Mucosa of descending colon (tissue), 3 donors: ENCODE measurements at regions not wholly inside any gene's neighbourhood (a gene's known extent, or its start where the extent isn't known, plus 50 kb on each side); places are given as distances from the start of the nearest gene placed in this dataset.

Experiments used
- ATAC-seq: fragments of 200-7000 bp; cut with Tn5 transposase; one replicate; pipeline ENCODE4 v1.9.1; 2020; ENCODE audit warnings: mild to moderate bottlenecking, moderate library complexity
- DNase-seq, 3 donors: peaks; one replicate each; pipeline ENCODE4 v3.0.0-alpha.2; 2020
- H3K36me3 ChIP-seq: fragments of 200-600 bp; one replicate; pipeline ENCODE4 v1.8.0; 2021; ENCODE audit warnings: low read depth, mild to moderate bottlenecking
- H3K4me1 ChIP-seq: fragments of 200-600 bp; one replicate; pipeline ENCODE4 v1.8.0; 2021; ENCODE audit warnings: low read depth, mild to moderate bottlenecking
- H3K4me3 ChIP-seq: fragments of 200-600 bp; one replicate; pipeline ENCODE4 v1.8.0; 2021; ENCODE audit warnings: mild to moderate bottlenecking
- H3K9me3 ChIP-seq: fragments of 200-600 bp; one replicate; pipeline ENCODE4 v1.8.0; 2021; ENCODE audit warnings: mild to moderate bottlenecking
- CTCF ChIP-seq: fragments of 200-600 bp; IDR thresholded peaks from one replicate; pipeline ENCODE4 v1.8.0; 2022; ENCODE audit warnings: antibody characterized with exemption, mild to moderate bottlenecking
- intact Hi-C, 2 donors: fragments of 100-400 bp; cut with DNase I in 1 of 2; cut with micrococcal nuclease in 1 of 2; formaldehyde crosslinking; loops; one replicate each; pipeline versions ENCODE4 v1.11.0 to v1.11.1; 2022; cut with DNase I, micrococcal nuclease
- donor health status: DM: no; HTN: no; CAD: no; lungs with moderate emphysema.
- donor health status: DM: no; HTN: no; CAD: no.
- donor health status: DM: no; HTN: yes; CAD: no.

GRCh38 chr2:204203704-204204103 is 267.1 kb downstream of the ICOS start:
- Histone ChIP-seq H3K36me3 (no peaks in the 10 kb centered on the region), H3K4me1 (no peaks in the 10 kb centered on the region), H3K9me3 (no peaks in the 10 kb centered on the region), H3K4me3 (no peak overlapping the region)
- peak; percentile 51 to 68 (median 51) for DNase-seq
- intact Hi-C loops = no loop called here
- ATAC-seq = peak; percentile 97
- TF ChIP-seq CTCF = no peak

GRCh38 chr2:204205082-204205481 is 268.5 kb downstream of the ICOS start:
- no peak for TF ChIP-seq CTCF
- ATAC-seq (no peak), DNase-seq (no peak)
- intact Hi-C loops = no loop called here
- H3K4me1 ChIP-seq = no peaks in the 10 kb centered on the region
- H3K36me3 ChIP-seq = no peaks in the 10 kb centered on the region
- no peaks in the 10 kb centered on the region for H3K9me3 ChIP-seq
- H3K4me3 ChIP-seq = no peak overlapping the region

GRCh38 chr2:204205538-204205937 is 269.0 kb downstream of the ICOS start:
- ATAC-seq = no peak
- TF ChIP-seq CTCF = no peak
- no peaks in the 10 kb centered on the region for H3K4me1 ChIP-seq
- no peak overlapping the region for H3K4me3 ChIP-seq
- intact Hi-C loops = no loop called here
- H3K9me3 ChIP-seq = no peaks in the 10 kb centered on the region
- no peak for DNase-seq
- no peaks in the 10 kb centered on the region for H3K36me3 ChIP-seq

- H3K4me1 ChIP-seq = no peaks in the 10 kb centered on the region
- no peak for ATAC-seq
- intact Hi-C loops = no loop called here
- H3K9me3 ChIP-seq = no peaks in the 10 kb centered on the region
- no peak overlapping the region for H3K4me3 ChIP-seq
- DNase-seq = no peak
- no peak for TF ChIP-seq CTCF
- no peaks in the 10 kb centered on the region for H3K36me3 ChIP-seq
These were observed 271.3 kb downstream of the ICOS start for GRCh38 chr2:204207866-204208265.

GRCh38 chr2:204213588-204213987 is 277.0 kb downstream of the ICOS start:
- no peak overlapping the region for H3K4me3 ChIP-seq
- intact Hi-C loops = no loop called here
- H3K36me3 ChIP-seq = no peaks in the 10 kb centered on the region
- no peak for TF ChIP-seq CTCF
- no peak for DNase-seq
- H3K4me1 ChIP-seq = no peaks in the 10 kb centered on the region
- ATAC-seq = no peak
- no peaks in the 10 kb centered on the region for H3K9me3 ChIP-seq

GRCh38 chr2:204218040-204218439 is 281.5 kb downstream of the ICOS start:
- DNase-seq (no peak), ATAC-seq (no peak)
- intact Hi-C loops = no loop called here
- no peak for TF ChIP-seq CTCF
- no peaks in the 10 kb centered on the region for H3K36me3 ChIP-seq
- H3K4me3 ChIP-seq = no peak overlapping the region
- no peaks in the 10 kb centered on the region for H3K9me3 ChIP-seq
- no peaks in the 10 kb centered on the region for H3K4me1 ChIP-seq
